ENCODE measurements at regions not wholly inside any gene's neighbourhood (a gene's known extent, or its start where the extent isn't known, plus 50 kb on each side); places are given as distances from the start of the nearest gene placed in this dataset.

DNA sequence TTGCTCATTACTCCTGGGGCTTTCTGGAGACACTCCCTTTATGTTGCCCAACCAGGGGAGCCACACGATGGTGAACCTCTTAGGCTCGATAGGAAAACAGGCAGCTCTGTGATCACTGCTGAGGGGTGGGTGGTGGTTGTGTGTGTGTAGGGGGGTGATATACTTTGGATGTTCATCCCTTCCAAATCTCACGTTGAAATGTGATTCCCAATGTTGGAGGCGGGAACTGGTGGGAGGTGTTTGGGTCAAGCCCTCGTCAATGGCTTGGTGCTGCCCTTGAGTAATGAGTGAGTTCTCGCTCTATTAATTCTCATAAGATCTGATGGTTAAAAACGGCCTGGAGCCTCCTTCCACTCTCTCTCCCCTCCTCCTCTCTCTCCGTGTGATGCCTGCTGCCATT, 204.0 kb upstream of the B3GAT1 start:
- intact Hi-C loops (cut with micrococcal nuclease): no loop called here
- POLR2A ChIA-PET: no interaction called here
- H3K9me3 Mint-ChIP-seq (ENCODE audit: unreplicated experiment): peaks cover 23% of the 10 kb centered on the region
- no TSS peak for BruUV-seq (replicated peaks)
- CTCF ChIA-PET: no interaction called here
- no peak overlapping the region for H3K4me3 Mint-ChIP-seq (ENCODE audit: unreplicated experiment)
- DNase-seq (ENCODE audit: unreplicated experiment): no peak
- no peaks in the 10 kb centered on the region for H3K4me1 Mint-ChIP-seq (ENCODE audit: insufficient read depth, unreplicated experiment)
- H3K27me3 Mint-ChIP-seq (ENCODE audit: insufficient read depth, unreplicated experiment): no peaks in the 10 kb centered on the region
- no peak overlapping the region for H3K27ac Mint-ChIP-seq (ENCODE audit: low read depth, unreplicated experiment)
- no peaks in the 10 kb centered on the region for H3K36me3 Mint-ChIP-seq (ENCODE audit: insufficient read depth, unreplicated experiment)
- no peak for TF ChIP-seq CTCF (IDR thresholded peaks at IDR 0.05; ENCODE audit: unreplicated experiment)

- Mint-ChIP-seq H3K4me3 (ENCODE audit: unreplicated experiment) (no peak overlapping the region), H3K9me3 (ENCODE audit: unreplicated experiment) (peaks cover 14% of the 10 kb centered on the region), H3K36me3 (ENCODE audit: insufficient read depth, unreplicated experiment) (no peaks in the 10 kb centered on the region), H3K27ac (ENCODE audit: low read depth, unreplicated experiment) (no peak overlapping the region), H3K27me3 (ENCODE audit: insufficient read depth, unreplicated experiment) (no peaks in the 10 kb centered on the region), H3K4me1 (ENCODE audit: insufficient read depth, unreplicated experiment) (no peaks in the 10 kb centered on the region)
- ChIA-PET POLR2A (no interaction called here), CTCF (no interaction called here)
- no peak for TF ChIP-seq CTCF (IDR thresholded peaks at IDR 0.05; ENCODE audit: unreplicated experiment)
- no TSS peak for BruUV-seq (replicated peaks)
- intact Hi-C loops (cut with micrococcal nuclease): no loop called here
- DNase-seq (ENCODE audit: unreplicated experiment): no peak
Measured at GRCh38 chr11:134615041-134615615, 203.1 kb upstream of the B3GAT1 start.

GRCh38 chr11:134614141-134614540, 202.1 kb upstream of the B3GAT1 start:
- H3K36me3 Mint-ChIP-seq (ENCODE audit: insufficient read depth, unreplicated experiment): no peaks in the 10 kb centered on the region
- no peaks in the 10 kb centered on the region for H3K4me1 Mint-ChIP-seq (ENCODE audit: insufficient read depth, unreplicated experiment)
- no peak overlapping the region for H3K27ac Mint-ChIP-seq (ENCODE audit: low read depth, unreplicated experiment)
- intact Hi-C loops (cut with micrococcal nuclease): no loop called here
- no peak for DNase-seq (ENCODE audit: unreplicated experiment)
- no peaks in the 10 kb centered on the region for H3K27me3 Mint-ChIP-seq (ENCODE audit: insufficient read depth, unreplicated experiment)
- no TSS peak for BruUV-seq (replicated peaks)
- CTCF ChIA-PET: interaction anchor here (0.7 kb wide), 1 partner anchor 458 kb away, joined by 3 read pairs; no protein-coding TSS in a partner anchor
- POLR2A ChIA-PET: no interaction called here
- no peak for TF ChIP-seq CTCF (IDR thresholded peaks at IDR 0.05; ENCODE audit: unreplicated experiment)
- peaks cover 19% of the 10 kb centered on the region for H3K9me3 Mint-ChIP-seq (ENCODE audit: unreplicated experiment)
- H3K4me3 Mint-ChIP-seq (ENCODE audit: unreplicated experiment): no peak overlapping the region

GRCh38 chr11:134613646-134614045, 201.6 kb upstream of the B3GAT1 start:
- no TSS peak for BruUV-seq (replicated peaks)
- Mint-ChIP-seq H3K9me3 (ENCODE audit: unreplicated experiment) (peaks cover 21% of the 10 kb centered on the region), H3K4me1 (ENCODE audit: insufficient read depth, unreplicated experiment) (no peaks in the 10 kb centered on the region), H3K4me3 (ENCODE audit: unreplicated experiment) (no peak overlapping the region), H3K27ac (ENCODE audit: low read depth, unreplicated experiment) (no peak overlapping the region), H3K36me3 (ENCODE audit: insufficient read depth, unreplicated experiment) (no peaks in the 10 kb centered on the region), H3K27me3 (ENCODE audit: insufficient read depth, unreplicated experiment) (no peaks in the 10 kb centered on the region)
- ChIA-PET POLR2A (no interaction called here), CTCF (interaction anchor here (0.7 kb wide), 1 partner anchor 458 kb away, joined by 3 read pairs; no protein-coding TSS in a partner anchor)
- intact Hi-C loops (cut with micrococcal nuclease): no loop called here
- DNase-seq (ENCODE audit: unreplicated experiment): no peak
- TF ChIP-seq CTCF (IDR thresholded peaks at IDR 0.05; ENCODE audit: unreplicated experiment): no peak

Measured in MCF 10A (cell line).